MCF 10A (cell line): ENCODE measurements at regions not wholly inside any gene's neighbourhood (a gene's known extent, or its start where the extent isn't known, plus 50 kb on each side); places are given as distances from the start of the nearest gene placed in this dataset.

Experiments used
- BruUV-seq: library from RNA; stranded (reverse); fragments of 400-500 nt; replicated peaks from 2 replicates; lab custom pipeline; 2021; lab: Mats Ljungman, UMichigan
- CTCF ChIA-PET: fragments of 300-600 bp; sonication (Branson Sonifier 250); formaldehyde crosslinking; extraction: SDS; loops from one replicate; lab custom pipeline; 2021; ENCODE audit warnings: antibody characterized with exemption, inconsistent platforms; lab: Yijun Ruan, JAX
- POLR2A ChIA-PET: fragments of 300-600, 350-650 bp; sonication (Branson Sonifier 250); formaldehyde crosslinking; extraction: SDS; loops from one replicate; lab custom pipeline; 2020; ENCODE audit warnings: antibody characterized with exemption, inconsistent platforms; lab: Yijun Ruan, JAX
- DNase-seq: peaks from one replicate; pipeline ENCODE4 v3.0.0-alpha.2; 2018; ENCODE audit not compliant: unreplicated experiment
- H3K27ac Mint-ChIP-seq: one replicate; pipeline ENCODE4 v1.8.0; 2022; ENCODE audit warnings: mild to moderate bottlenecking, low read depth, mixed read lengths; ENCODE audit not compliant: unreplicated experiment
- H3K27me3 Mint-ChIP-seq: one replicate; pipeline ENCODE4 v1.8.0; 2022; ENCODE audit warnings: mixed read lengths; ENCODE audit not compliant: insufficient read depth, unreplicated experiment
- H3K36me3 Mint-ChIP-seq: one replicate; pipeline ENCODE4 v1.8.0; 2022; ENCODE audit warnings: mild to moderate bottlenecking, moderate library complexity, mixed read lengths; ENCODE audit not compliant: insufficient read depth, unreplicated experiment
- H3K4me1 Mint-ChIP-seq: one replicate; pipeline ENCODE4 v1.8.0; 2022; ENCODE audit warnings: mixed read lengths; ENCODE audit not compliant: insufficient read depth, unreplicated experiment
- H3K4me3 Mint-ChIP-seq: one replicate; pipeline ENCODE4 v1.8.0; 2022; ENCODE audit warnings: mild to moderate bottlenecking, moderate library complexity, mixed read lengths; ENCODE audit not compliant: unreplicated experiment
- H3K9me3 Mint-ChIP-seq: one replicate; pipeline ENCODE4 v1.8.0; 2022; ENCODE audit warnings: mixed read lengths; ENCODE audit not compliant: unreplicated experiment
- CTCF ChIP-seq: fragments of 200-600 bp; IDR thresholded peaks from one replicate; pipeline ENCODE4 v1.8.0; 2022; ENCODE audit warnings: antibody characterized with exemption, mild to moderate bottlenecking; ENCODE audit not compliant: unreplicated experiment
- intact Hi-C: fragments of 100-400 bp; cut with micrococcal nuclease; formaldehyde crosslinking; loops from 2 replicates; pipeline ENCODE4 v1.14.1; 2022

DNA sequence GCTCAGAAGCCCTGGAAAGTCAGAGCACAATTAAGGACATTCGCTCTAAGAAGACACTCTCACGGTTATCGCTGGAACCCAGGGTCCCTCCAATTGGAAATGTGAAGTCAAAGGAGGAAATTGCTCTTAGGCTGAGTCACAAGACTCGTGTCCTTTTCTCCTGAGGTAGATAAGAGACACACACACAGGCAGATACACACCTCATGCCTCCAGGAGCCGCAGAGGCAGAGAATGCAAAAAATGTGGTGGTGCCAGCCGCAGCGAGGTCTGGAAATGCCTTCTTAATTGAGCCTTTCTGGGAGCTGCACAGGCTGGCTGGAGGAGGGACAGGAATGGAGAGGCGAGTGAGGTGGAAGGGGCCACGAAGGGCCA lies 189.3 kb downstream of the OPA1 start:
- Mint-ChIP-seq H3K27me3 (peaks cover 10% of the 10 kb centered on the region), H3K9me3 (no peaks in the 10 kb centered on the region), H3K4me3 (no peak overlapping the region), H3K27ac (peak overlapping the region; percentile 88), H3K36me3 (peaks cover 6% of the 10 kb centered on the region), H3K4me1 (peaks cover 35% of the 10 kb centered on the region)
- ChIA-PET CTCF (interaction anchor here (0.6 to 8.3 kb wide), 19 partner anchors 19 to 619 kb away, joined by 3 to 107 read pairs (median 7); partner anchors contain the start of gene HES1), POLR2A (interaction anchor here (0.7 to 9.1 kb wide), 10 partner anchors 20 to 356 kb away, joined by 3 to 161 read pairs (median 6); partner anchors contain the start of gene HES1)
- no TSS peak for BruUV-seq
- intact Hi-C loops = loop anchor here (5.0 kb wide), 1 partner anchor 90 kb away; no protein-coding TSS in a partner anchor
- DNase-seq = peak; percentile 57
- TF ChIP-seq CTCF = no peak

GRCh38 chr3:193782747-193783146 lies 189.7 kb downstream of the OPA1 start:
- no peak for DNase-seq
- TF ChIP-seq CTCF = no peak
- no peak overlapping the region for H3K4me3 Mint-ChIP-seq
- intact Hi-C loops = loop anchor here (5.0 kb wide), 1 partner anchor 90 kb away; no protein-coding TSS in a partner anchor
- H3K27me3 Mint-ChIP-seq = peaks cover 10% of the 10 kb centered on the region
- peaks cover 6% of the 10 kb centered on the region for H3K36me3 Mint-ChIP-seq
- peak overlapping the region; percentile 88 for H3K27ac Mint-ChIP-seq
- CTCF ChIA-PET = interaction anchor here (0.6 to 8.3 kb wide), 7 partner anchors 44 to 621 kb away, joined by 3 to 107 read pairs (median 7); partner anchors contain the start of gene HES1
- POLR2A ChIA-PET = interaction anchor here (0.7 to 9.1 kb wide), 7 partner anchors 19 to 355 kb away, joined by 3 to 161 read pairs (median 4); partner anchors contain the start of gene HES1
- H3K9me3 Mint-ChIP-seq = no peaks in the 10 kb centered on the region
- peaks cover 35% of the 10 kb centered on the region for H3K4me1 Mint-ChIP-seq
- no TSS peak for BruUV-seq

DNA sequence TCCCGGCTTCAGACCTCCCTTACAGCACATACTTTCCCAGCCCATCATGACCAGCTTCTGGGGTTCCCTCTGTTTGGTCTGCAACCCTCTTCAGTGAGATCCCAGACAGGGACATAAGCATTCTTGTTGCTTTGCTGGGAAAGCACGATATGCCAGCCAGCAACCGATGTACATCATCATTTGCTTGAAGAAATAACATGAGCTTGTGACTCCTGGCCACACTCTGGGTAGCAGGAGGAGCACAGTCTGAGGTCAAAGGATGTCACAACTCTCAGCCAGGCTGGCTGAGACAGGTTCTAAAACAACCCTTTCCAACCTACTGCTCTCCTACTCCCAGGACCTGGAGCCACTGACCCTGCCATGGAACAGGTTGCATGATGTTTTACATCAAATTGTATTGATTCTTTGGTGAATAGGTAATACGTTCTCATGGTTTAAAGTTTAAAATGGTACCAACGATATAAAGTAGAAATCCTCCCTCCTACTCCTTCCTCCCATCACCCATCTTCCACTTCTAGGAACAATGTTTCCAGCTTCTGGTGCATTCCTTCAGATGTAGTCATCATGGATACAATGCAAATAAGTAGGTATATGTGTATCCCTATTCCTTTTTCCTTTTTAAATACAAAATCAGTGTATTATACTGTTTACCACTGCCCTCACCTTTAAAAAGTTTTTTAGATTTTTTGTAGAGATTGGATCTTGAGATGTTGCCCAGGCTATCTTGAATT lies 190.3 kb downstream of the OPA1 start:
- H3K4me3 Mint-ChIP-seq = no peak overlapping the region
- no peak for TF ChIP-seq CTCF
- no peaks in the 10 kb centered on the region for H3K9me3 Mint-ChIP-seq
- CTCF ChIA-PET = interaction anchor here (0.6 to 8.3 kb wide), 7 partner anchors 80 to 621 kb away, joined by 3 to 107 read pairs (median 5); partner anchors contain the start of gene HES1
- peak; percentile 56 for DNase-seq
- intact Hi-C loops = loop anchor here (5.0 kb wide), 1 partner anchor 89 kb away; no protein-coding TSS in a partner anchor
- peaks cover 10% of the 10 kb centered on the region for H3K27me3 Mint-ChIP-seq
- H3K36me3 Mint-ChIP-seq = peaks cover 6% of the 10 kb centered on the region
- no TSS peak for BruUV-seq
- POLR2A ChIA-PET = interaction anchor here (0.9 to 9.1 kb wide), 6 partner anchors 19 to 355 kb away, joined by 3 to 161 read pairs (median 5); partner anchors contain the start of gene HES1
- H3K27ac Mint-ChIP-seq = no peak overlapping the region
- peaks cover 35% of the 10 kb centered on the region for H3K4me1 Mint-ChIP-seq

- POLR2A ChIA-PET = interaction anchor here (1.1 to 9.1 kb wide), 3 partner anchors 17 to 353 kb away, joined by 4 to 161 read pairs (median 6); partner anchors contain the start of gene HES1
- no peak overlapping the region for H3K27ac Mint-ChIP-seq
- no peak for DNase-seq
Observed at GRCh38 chr3:193784822-193785221, 191.8 kb downstream of the OPA1 start.

More at GRCh38 chr3:193784822-193785221, 191.8 kb downstream of the OPA1 start:
- TF ChIP-seq CTCF = no peak
- intact Hi-C loops = loop anchor here (5.0 kb wide), 1 partner anchor 87 kb away; no protein-coding TSS in a partner anchor
- Mint-ChIP-seq H3K4me1 (peaks cover 35% of the 10 kb centered on the region), H3K27me3 (peaks cover 10% of the 10 kb centered on the region), H3K4me3 (no peak overlapping the region), H3K9me3 (no peaks in the 10 kb centered on the region), H3K36me3 (peaks cover 6% of the 10 kb centered on the region)
- CTCF ChIA-PET = interaction anchor here (0.6 to 8.3 kb wide), 6 partner anchors 15 to 533 kb away, joined by 3 to 107 read pairs (median 3); no protein-coding TSS in a partner anchor
- no TSS peak for BruUV-seq
